A549 (cell line): ENCODE measurements at regions not wholly inside any gene's neighbourhood (a gene's known extent, or its start where the extent isn't known, plus 50 kb on each side); places are given as distances from the start of the nearest gene placed in this dataset.

Source experiments
- ATAC-seq, 2 experiments: fragments of 200-7000 bp in 1 of 2; fragments of >200 bp in 1 of 2; cut with Nextera tagmentation in 1 of 2; cut with Tn5 transposase in 1 of 2; 3 replicates each; pipeline versions ENCODE4 v1.8.0 to v1.9.1; 2018 to 2020; ENCODE audit warnings: mild to moderate bottlenecking in 1 of 2, moderate library complexity in 1 of 2
- CTCF ChIA-PET: fragments of 300-600 bp; sonication (Branson Sonifier 250); formaldehyde crosslinking; extraction: SDS; loops from one replicate; lab custom pipeline; 2021; ENCODE audit warnings: antibody characterized with exemption, inconsistent platforms; lab: Yijun Ruan, JAX
- POLR2A ChIA-PET: fragments of 350-600 bp; formaldehyde crosslinking; extraction: SDS; loops from one replicate; lab custom pipeline; 2021; ENCODE audit warnings: antibody characterized with exemption, inconsistent platforms; lab: Yijun Ruan, JAX
- DNase-seq, 2 experiments: peaks; one replicate each; pipeline versions ENCODE4 v3.0.0 to v3.0.0-alpha.2; 2011 to 2016; ENCODE audit warnings: low read depth in 1 of 2, low spot score in 1 of 2
- FAIRE-seq: peaks from 2 replicates; lab custom pipeline; 2011; peaks lifted over from hg19 to GRCh38; lab: Jason Lieb, UNC
- H3K27ac ChIP-seq, 2 experiments: fragments of >200 bp; sonication (Bioruptor Twin); formaldehyde crosslinking; 3 replicates each; pipeline ENCODE4 v1.5.1; 2016 to 2017
- H3K4me1 ChIP-seq: fragments of >200 bp; sonication (Bioruptor Twin); formaldehyde crosslinking; 3 replicates; pipeline ENCODE4 v1.6.1; 2016
- H3K4me2 ChIP-seq: fragments of >200 bp; sonication (Bioruptor Twin); formaldehyde crosslinking; 3 replicates; pipeline ENCODE4 v1.6.1; 2016
- H3K4me3 ChIP-seq: fragments of >200 bp; sonication (Bioruptor Twin); formaldehyde crosslinking; 3 replicates; pipeline ENCODE4 v1.5.1; 2016
- H3K9me3 ChIP-seq: fragments of >200 bp; sonication (Bioruptor Twin); formaldehyde crosslinking; 3 replicates; pipeline ENCODE4 v1.6.1; 2016
- CBX2 ChIP-seq: fragments of 200-600 bp; sonication (generic); IDR thresholded peaks from 2 replicates; pipeline ENCODE4 v1.6.1; 2016; ENCODE audit warnings: low read depth, mild to moderate bottlenecking, borderline replicate concordance
- CBX8 ChIP-seq: fragments of 200-600 bp; sonication (generic); IDR thresholded peaks from 2 replicates; pipeline ENCODE4 v1.6.1; 2016
- CHD2 ChIP-seq: fragments of 150-350 bp; IDR thresholded peaks from 2 replicates; pipeline ENCODE4 v1.6.1; 2014; ENCODE audit warnings: low read length; ENCODE audit not compliant: partially characterized antibody
- CHD4 ChIP-seq: fragments of 200-600 bp; sonication (generic); IDR thresholded peaks from 2 replicates; pipeline ENCODE4 v1.6.1; 2016; ENCODE audit warnings: antibody characterized with exemption, mild to moderate bottlenecking, borderline replicate concordance
- CTCF ChIP-seq: fragments of >200 bp; sonication (Bioruptor Twin); formaldehyde crosslinking; IDR thresholded peaks from 3 replicates; pipeline ENCODE4 v1.5.1; 2016
- E2F6 ChIP-seq: IDR thresholded peaks from 2 replicates; pipeline ENCODE4 v1.6.1; 2012; ENCODE audit warnings: low read depth, borderline replicate concordance
- EHF ChIP-seq: fragments of 250-450 bp; sonication (Bioruptor Pico); IDR thresholded peaks from 2 replicates; pipeline ENCODE4 v1.5.0; 2020; ENCODE audit warnings: mild to moderate bottlenecking
- ELK1 ChIP-seq: fragments of 150-350 bp; IDR thresholded peaks from 2 replicates; pipeline ENCODE4 v1.6.1; 2014; ENCODE audit warnings: low read depth, mild to moderate bottlenecking, low read length
- ESRRA ChIP-seq: fragments of 150-350 bp; IDR thresholded peaks from 2 replicates; pipeline ENCODE4 v1.6.1; 2014; ENCODE audit warnings: mild to moderate bottlenecking, low read length, borderline replicate concordance
- FOSB ChIP-seq: fragments of 250-450 bp; sonication (Bioruptor Pico); IDR thresholded peaks from 2 replicates; pipeline ENCODE4 v1.5.0; 2020; ENCODE audit warnings: mild to moderate bottlenecking, moderate library complexity
- FOSL2 ChIP-seq, 2 experiments: fragments of 450-650 bp in 1 of 2; fragments of >200 bp in 1 of 2; sonication (Bioruptor Twin) in 1 of 2; formaldehyde crosslinking; IDR thresholded peaks; 2 replicates each; pipeline versions ENCODE4 v1.5.0 to v1.6.1; 2016 to 2020; ENCODE audit warnings: mild to moderate bottlenecking in 1 of 2, moderate library complexity in 1 of 2
- FOXS1 ChIP-seq: fragments of 250-450 bp; sonication (Bioruptor Pico); IDR thresholded peaks from 2 replicates; pipeline ENCODE4 v1.5.0; 2020; ENCODE audit warnings: mild to moderate bottlenecking, moderate library complexity
- GATA3 ChIP-seq: IDR thresholded peaks from 2 replicates; pipeline ENCODE4 v1.6.1; 2012; ENCODE audit warnings: borderline replicate concordance
- HEYL ChIP-seq: fragments of 250-450 bp; sonication (Bioruptor Pico); IDR thresholded peaks from 2 replicates; pipeline ENCODE4 v1.8.0; 2021; ENCODE audit warnings: mild to moderate bottlenecking, moderate library complexity
- HMGXB4 ChIP-seq: fragments of 250-450 bp; sonication (Bioruptor Pico); IDR thresholded peaks from 2 replicates; pipeline ENCODE4 v1.5.0; 2021; ENCODE audit warnings: mild to moderate bottlenecking, moderate library complexity, borderline replicate concordance
- JUN ChIP-seq, 2 experiments: fragments of >200 bp; sonication (Bioruptor Twin); formaldehyde crosslinking; IDR thresholded peaks; 2 replicates in 1 of 2; 3 replicates in 1 of 2; pipeline ENCODE4 v1.6.1; 2016 to 2017
- KDM1A ChIP-seq: fragments of 200-600 bp; sonication (generic); IDR thresholded peaks from 2 replicates; pipeline ENCODE4 v1.6.1; 2016; ENCODE audit warnings: low read depth, mild to moderate bottlenecking
- MAX ChIP-seq: IDR thresholded peaks from 2 replicates; pipeline ENCODE4 v1.6.1; 2012
- PHF8 ChIP-seq: fragments of 200-600 bp; sonication (generic); IDR thresholded peaks from 2 replicates; pipeline ENCODE4 v1.6.1; 2016; ENCODE audit warnings: low read depth, mild to moderate bottlenecking, antibody characterized with exemption, moderate library complexity, borderline replicate concordance
- POLR2A ChIP-seq: IDR thresholded peaks from 2 replicates; pipeline ENCODE4 v1.6.1; 2012; ENCODE audit warnings: mild to moderate bottlenecking, low read length
- TFCP2L1 ChIP-seq: fragments of 250-450 bp; sonication (Bioruptor Pico); IDR thresholded peaks from 2 replicates; pipeline ENCODE4 v1.5.0; 2021; ENCODE audit warnings: mild to moderate bottlenecking
- WGBS: methylation state at CpG from one replicate; pipeline ENCODE4 v1.1.6; 2017; ENCODE audit errors: missing lambda C conversion rate; 5-methylcytosine and 5-hydroxymethylcytosine counted together

- POLR2A ChIA-PET = no interaction called here
- TF ChIP-seq CBX8 = no peak
- TF ChIP-seq HEYL (CRISPR knock-in tag) = no peak
- TF ChIP-seq ELK1 = no peak
- no peak for TF ChIP-seq MAX
- TF ChIP-seq JUN (IDR thresholded peaks at IDR 0.05) = no peak
- no peak for TF ChIP-seq PHF8
- TF ChIP-seq FOSB (CRISPR knock-in tag) = no peak
- no peak for TF ChIP-seq CHD2
- TF ChIP-seq HMGXB4 = no peak
- no peak for TF ChIP-seq CTCF
- ATAC-seq = no peak
- CTCF ChIA-PET = no interaction called here
- no peak for DNase-seq
- Histone ChIP-seq H3K4me1 (no peaks in the 10 kb centered on the region), H3K4me2 (no peak overlapping the region), H3K27ac (no peak overlapping the region), H3K9me3 (no peaks in the 10 kb centered on the region), H3K4me3 (no peak overlapping the region)
- WGBS = 6% methylated on average over 1 of the region's 1 CpG
- no peak for FAIRE-seq
These were observed 60.1 kb upstream of the PHF21A start for GRCh38 chr11:46181387-46181786.

- H3K4me3 ChIP-seq = no peak overlapping the region
- no peaks in the 10 kb centered on the region for H3K9me3 ChIP-seq
- CTCF ChIA-PET = interaction anchor here (1.3 kb wide), 1 partner anchor 58 kb away, joined by 4 read pairs; no protein-coding TSS in a partner anchor
- FAIRE-seq (no peak), DNase-seq (no peak), ATAC-seq (no peak)
- POLR2A ChIA-PET = no interaction called here
- H3K4me1 ChIP-seq = no peaks in the 10 kb centered on the region
- 28% methylated on average over 4 of the region's 4 CpGs for WGBS
- H3K27ac ChIP-seq = no peak overlapping the region
- TF ChIP-seq CTCF = no peak
- no peak for TF ChIP-seq EHF (CRISPR knock-in tag)
- TF ChIP-seq JUN (IDR thresholded peaks at IDR 0.05) = no peak
- TF ChIP-seq CHD2 = no peak
- TF ChIP-seq CHD4 = no peak
- no peak for TF ChIP-seq KDM1A
- TF ChIP-seq FOXS1 (CRISPR knock-in tag) = no peak
- TF ChIP-seq ESRRA = no peak
- TF ChIP-seq CBX2 = no peak
- no peak for TF ChIP-seq POLR2A
- H3K4me2 ChIP-seq = no peak overlapping the region
These were observed 59.5 kb upstream of the PHF21A start for GRCh38 chr11:46180736-46181135.

GRCh38 chr11:46178513-46178912 is 57.3 kb upstream of the PHF21A start:
- H3K27ac ChIP-seq = no peak overlapping the region
- no peak for DNase-seq
- H3K4me1 ChIP-seq = no peaks in the 10 kb centered on the region
- no peak for ATAC-seq
- no peak overlapping the region for H3K4me2 ChIP-seq
- 89% methylated on average over 4 of the region's 4 CpGs for WGBS
- ChIA-PET POLR2A (no interaction called here), CTCF (interaction anchor here (0.6 kb wide), 1 partner anchor 63 kb away, joined by 3 read pairs; no protein-coding TSS in a partner anchor)
- no peaks in the 10 kb centered on the region for H3K9me3 ChIP-seq
- H3K4me3 ChIP-seq = no peak overlapping the region
- FAIRE-seq = no peak
- no peak for TF ChIP-seq GATA3
- TF ChIP-seq TFCP2L1 = no peak
- TF ChIP-seq HEYL (CRISPR knock-in tag) = no peak
- TF ChIP-seq ELK1 = no peak
- TF ChIP-seq FOSL2 (IDR thresholded peaks at IDR 0.05) = no peak
- no peak for TF ChIP-seq FOSL2 (CRISPR knock-in tag; IDR thresholded peaks at IDR 0.05)
- no peak for TF ChIP-seq E2F6
- TF ChIP-seq HMGXB4 = no peak
